Amniotic epithelial cell (primary cell): ENCODE measurements at regions not wholly inside any gene's neighbourhood (a gene's known extent, or its start where the extent isn't known, plus 50 kb on each side); places are given as distances from the start of the nearest gene placed in this dataset.
"Not testable (repeated sequence)": the region's sequence is repeated elsewhere in the genome, so short reads cannot be mapped to it uniquely, and the experiment has no call there.

Source experiments
- DNase-seq: peaks from one replicate; pipeline ENCODE4 v3.0.0-alpha.2; 2010; ENCODE audit warnings: low read depth

DNA sequence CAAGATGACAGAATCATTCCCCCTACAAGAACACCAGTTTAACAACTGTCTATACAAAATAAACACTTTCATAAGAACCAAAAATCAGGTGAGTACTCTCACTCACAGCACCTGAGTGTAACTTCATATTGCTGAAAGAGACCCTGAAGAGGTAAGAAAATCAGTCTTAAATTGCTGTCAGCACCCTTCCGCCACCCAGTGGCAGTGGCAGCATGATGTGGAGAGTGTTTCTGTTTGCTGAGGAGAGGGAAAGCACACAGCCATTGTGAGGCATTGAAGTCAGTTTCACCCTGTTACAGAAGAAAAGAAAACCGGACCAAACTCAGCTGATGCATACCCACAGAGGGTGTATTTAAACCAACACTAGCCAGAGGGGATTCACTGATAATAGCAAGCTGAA is 1240.8 kb upstream of the CRIM1 start:
- DNase-seq, result no peak

DNA sequence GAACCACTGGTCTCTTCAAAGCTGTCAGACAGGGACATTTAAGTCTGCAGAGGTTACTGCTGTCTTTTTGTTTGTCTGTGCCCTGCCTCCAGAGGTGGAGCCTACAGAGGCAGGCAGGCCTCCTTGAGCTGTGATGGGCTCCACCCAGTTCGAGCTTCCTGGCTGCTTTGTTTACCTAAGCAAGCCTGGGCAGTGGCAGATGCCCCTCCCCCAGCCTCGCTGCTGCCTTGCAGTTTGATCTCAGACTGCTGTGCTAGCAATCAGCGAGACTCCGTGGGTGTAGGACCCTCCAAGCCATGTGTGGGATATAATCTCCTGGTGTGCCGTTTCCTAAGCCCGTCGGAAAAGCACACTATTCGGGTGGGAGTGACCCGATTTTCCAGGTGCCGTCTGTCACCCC is 1243.2 kb upstream of the CRIM1 start:
- DNase-seq, result not testable (repeated sequence)

DNA sequence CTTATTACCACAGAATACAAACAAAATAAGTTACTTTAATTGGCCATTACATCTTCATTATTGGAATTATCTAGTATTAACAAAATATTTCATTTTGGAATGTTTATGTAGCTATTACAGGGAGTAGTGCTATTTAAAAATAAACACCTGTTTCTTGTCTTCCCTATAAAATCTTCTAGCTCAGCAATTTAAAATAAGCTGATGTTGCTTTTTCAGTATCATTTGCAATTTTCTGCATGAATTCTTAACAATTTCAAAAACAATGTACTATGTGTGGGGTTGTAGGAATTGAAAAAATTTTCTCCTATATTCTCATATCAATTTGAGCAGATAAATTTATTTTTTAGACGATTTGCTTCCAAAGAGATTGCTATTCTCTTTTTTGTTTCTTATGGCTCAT is 1251.3 kb upstream of the CRIM1 start:
- DNase-seq, result no peak

DNA sequence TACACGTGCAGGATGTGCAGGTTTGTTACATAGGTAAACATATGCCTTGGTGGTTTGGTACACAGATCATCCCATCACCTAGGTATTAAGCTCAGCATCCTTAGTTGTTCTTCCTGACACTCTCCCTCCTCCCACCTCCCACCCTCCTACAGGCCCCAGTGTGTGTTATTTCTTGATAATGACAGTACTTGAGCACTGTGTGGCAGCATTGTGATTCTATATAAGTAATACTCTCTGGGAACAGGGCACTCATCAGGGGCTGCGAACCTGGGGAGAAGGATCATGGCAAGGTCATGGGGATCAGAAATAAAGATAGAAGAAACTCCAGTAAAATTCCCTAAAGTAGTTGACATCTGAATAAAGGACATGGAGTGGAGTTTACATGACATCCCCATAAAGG is 1256.2 kb upstream of the CRIM1 start:
- DNase-seq, result no peak

DNA sequence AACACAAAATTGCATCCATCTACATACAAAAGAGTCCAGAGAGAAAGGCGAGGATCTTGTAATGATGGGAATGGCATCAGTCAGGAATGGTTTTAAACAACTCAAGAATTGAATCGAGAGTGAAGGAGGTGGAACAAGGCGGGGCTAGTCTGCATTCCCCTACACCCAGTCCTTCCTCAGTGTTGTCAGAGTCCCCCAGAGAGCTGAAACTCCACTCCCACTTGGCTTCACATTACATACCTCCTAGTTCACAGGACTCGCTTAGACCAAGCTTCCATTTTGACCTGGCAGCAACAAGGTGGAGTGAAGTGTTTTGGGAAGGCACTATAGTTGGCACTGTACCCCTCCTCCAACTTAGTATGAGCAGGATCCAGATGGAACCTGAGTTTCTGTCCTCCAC is 1273.5 kb upstream of the CRIM1 start:
- no peak for DNase-seq

DNA sequence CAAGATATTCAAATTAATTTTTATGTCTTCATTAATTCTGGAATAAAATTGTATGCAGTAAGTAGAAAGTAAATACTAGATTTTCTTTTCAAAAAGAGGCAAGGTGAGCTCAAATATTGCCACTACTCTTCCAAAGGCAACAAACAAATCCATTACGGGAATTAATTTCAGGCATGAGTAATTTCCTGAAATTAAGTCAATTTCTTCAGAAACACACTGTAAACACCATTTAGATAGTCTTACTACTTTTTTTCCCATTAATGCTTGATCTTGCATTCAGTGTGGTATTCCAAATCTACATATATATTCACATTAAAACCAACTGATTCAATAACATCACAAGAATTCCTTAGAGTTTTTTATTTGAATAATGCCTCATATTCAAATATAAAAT is 1274.0 kb upstream of the CRIM1 start:
- no peak for DNase-seq

DNA sequence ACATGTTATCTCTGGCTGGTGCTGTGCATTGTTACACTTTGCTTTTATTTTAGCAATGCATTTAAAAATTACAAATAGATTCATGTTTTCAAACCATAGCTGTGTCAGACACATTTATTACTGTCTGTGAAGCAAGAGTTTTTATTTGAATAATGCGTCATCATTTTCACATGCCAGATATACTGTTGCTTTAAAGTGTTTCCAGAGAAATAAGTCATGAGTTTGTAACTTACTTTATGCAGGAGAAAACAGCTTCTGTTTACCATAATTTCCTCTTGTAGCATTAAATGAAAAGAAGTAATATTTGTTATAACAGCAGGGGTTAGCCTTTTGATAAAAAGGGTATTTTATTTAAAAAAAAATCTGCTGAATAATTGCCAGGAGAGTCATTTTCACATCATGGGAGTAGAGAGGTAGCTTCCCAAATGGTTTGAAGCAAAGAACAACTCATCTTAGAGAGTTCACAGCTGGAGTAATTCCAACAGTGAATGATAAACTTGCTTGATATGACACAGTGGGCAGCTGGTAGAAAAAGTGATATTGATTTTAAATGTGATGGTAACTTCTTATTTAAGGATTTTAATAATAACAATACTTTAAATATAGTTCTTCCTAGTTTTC is 1274.5 kb upstream of the CRIM1 start:
- no peak for DNase-seq

GRCh38 chr2:35080231-35080910 is 1275.2 kb upstream of the CRIM1 start:
- no peak for DNase-seq

DNA sequence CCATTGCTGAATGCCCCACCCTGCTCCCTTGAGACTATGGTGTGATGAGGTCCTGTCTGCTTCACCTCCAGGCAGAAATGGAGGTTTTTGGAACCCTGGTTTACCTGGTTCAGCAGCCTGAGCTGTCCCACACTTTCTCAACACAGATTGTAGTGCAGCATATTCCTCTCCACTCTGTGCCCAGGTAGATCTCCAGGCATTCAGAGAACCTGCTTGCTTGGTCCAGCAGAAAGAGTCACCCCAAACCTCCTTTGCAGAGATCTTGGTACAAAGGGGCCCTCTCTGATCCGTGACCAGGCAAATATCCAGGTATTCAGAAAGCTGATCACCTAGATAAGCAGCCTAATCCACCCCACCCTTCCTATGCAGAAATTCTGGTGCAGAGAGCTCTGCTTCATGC is 1288.2 kb upstream of the CRIM1 start:
- no peak for DNase-seq

DNA sequence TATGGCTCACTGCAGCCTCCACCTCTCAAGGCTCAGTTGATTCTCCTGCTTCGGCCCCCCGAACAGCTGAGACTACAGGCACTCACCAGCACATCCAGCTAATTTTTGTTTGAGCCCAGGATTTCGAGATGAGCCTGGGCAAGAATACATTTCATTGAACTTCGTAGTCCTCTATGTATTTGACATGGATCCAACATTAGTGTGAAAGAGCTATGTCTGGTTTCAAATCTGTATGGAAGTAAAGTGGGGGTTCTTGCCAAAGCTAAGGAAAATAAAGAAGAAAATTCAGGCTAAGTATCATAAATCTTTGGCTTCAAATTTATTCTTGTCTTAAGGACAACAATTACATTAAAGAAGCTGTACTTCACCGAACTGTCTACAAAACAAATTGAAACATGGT is 1291.7 kb upstream of the CRIM1 start:
- DNase-seq, result no peak

DNA sequence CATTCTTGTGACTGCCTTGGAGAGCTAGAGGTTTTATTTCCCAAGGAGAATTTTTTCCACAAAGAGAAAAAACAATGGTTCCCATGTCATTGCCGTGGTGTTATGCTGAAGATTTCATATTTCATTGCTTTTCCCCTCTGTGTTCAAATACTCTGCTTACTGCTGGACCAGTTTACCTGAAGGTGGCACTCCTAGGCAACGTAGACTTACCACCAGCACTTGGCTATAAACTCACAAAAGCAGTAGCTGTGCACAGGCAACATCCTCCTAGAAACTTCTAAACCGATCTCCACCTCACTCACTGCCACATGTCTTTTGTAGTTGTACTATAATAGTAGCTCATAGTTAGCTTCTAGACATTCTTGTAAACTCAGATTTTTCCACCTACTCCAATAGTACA is 1319.7 kb upstream of the CRIM1 start:
- DNase-seq, result no peak

GRCh38 chr2:35033748-35034147 is 1321.8 kb upstream of the CRIM1 start:
- no peak for DNase-seq

- no peak for DNase-seq
Measured at GRCh38 chr2:35023545-35023944, 1332.0 kb upstream of the CRIM1 start.

DNA sequence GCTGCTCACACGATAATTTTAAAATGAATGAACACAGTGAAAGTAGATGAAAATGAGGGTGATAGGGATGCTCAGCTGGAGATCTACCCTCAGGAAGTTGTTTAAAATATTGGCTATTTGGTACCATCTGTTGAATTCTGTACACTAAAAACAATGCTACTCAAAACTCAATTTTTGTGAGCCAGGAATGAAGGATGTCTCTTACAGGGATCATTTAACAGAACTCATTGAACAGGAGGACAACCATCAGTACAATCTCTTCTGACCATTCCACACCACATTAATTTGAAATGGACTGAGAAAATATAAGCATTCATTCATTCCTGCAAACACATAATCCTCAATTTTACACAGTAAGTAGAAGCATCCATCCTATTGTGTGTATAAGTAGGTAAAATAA is 1355.1 kb upstream of the CRIM1 start:
- DNase-seq, result no peak

- DNase-seq, result no peak
Measured at GRCh38 chr2:34998741-34999140, 1356.8 kb upstream of the CRIM1 start.

DNA sequence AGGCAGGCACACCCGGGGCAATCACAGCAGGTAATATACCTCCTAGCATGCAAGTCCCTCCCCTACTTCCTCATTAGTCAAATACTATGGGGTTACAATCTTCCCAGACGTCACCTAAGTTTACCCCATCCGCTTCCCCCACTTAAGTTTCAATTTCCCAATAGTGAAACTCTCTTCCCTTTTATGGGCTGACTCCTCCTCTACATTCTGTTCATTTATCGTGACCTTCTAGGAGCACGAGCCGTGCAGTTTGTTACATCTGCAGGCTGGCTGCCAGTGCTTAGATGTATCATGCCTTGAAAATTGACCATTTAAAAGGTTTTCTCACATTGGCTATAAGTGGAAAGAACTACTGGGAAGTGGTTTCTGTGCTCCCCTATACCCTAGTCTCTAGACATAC is 1357.8 kb upstream of the CRIM1 start:
- DNase-seq, result no peak

- no peak for DNase-seq
Measured at GRCh38 chr2:34995196-34995595, 1360.4 kb upstream of the CRIM1 start.

- no peak for DNase-seq
Measured at GRCh38 chr2:34991508-34992274, 1363.9 kb upstream of the CRIM1 start.

GRCh38 chr2:34985474-34985873 is 1370.1 kb upstream of the CRIM1 start:
- DNase-seq, result no peak

- no peak for DNase-seq
Measured at GRCh38 chr2:34980689-34981088, 1374.9 kb upstream of the CRIM1 start.

DNA sequence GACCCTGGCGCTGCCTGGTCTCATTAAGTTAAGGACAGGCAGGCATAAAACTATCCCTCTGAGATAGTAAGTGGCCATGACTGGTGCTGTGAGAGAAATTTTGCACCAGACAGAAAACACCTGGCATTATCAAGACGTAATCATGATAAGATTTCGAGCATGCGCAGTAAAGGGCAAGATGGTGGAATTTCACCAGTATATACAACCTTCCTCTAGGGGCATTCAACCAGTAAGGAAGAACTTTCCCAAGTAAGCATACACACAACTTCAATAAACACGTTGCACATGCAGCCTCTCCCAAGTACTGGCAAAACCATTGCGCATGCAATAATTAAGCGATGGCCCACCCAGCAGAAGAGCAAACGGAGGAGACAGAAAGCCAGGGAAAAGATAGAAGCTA is 1376.4 kb upstream of the CRIM1 start:
- DNase-seq, result no peak

- DNase-seq, result no peak
Measured at GRCh38 chr2:34961822-34962221, 1362.7 kb upstream of the FAM98A start.

DNA sequence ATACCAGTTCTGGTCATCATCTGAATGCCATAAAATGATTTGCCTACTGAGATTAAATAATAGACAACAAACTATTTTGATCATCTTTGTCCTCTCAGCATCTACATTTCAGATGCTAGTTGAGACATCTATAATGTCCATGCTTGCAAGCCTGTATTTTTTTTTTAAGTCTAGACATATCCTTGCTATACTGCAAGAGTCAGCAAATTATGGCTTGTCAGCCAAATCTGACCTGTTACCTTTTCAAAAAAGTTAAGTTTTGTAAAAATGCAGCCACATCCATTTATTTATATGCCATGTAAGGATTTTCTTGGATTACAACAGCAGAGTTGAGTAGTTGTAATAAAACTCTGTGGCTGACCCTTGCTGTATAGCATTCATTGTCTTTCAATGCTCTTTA is 1355.7 kb upstream of the FAM98A start:
- no peak for DNase-seq

DNA sequence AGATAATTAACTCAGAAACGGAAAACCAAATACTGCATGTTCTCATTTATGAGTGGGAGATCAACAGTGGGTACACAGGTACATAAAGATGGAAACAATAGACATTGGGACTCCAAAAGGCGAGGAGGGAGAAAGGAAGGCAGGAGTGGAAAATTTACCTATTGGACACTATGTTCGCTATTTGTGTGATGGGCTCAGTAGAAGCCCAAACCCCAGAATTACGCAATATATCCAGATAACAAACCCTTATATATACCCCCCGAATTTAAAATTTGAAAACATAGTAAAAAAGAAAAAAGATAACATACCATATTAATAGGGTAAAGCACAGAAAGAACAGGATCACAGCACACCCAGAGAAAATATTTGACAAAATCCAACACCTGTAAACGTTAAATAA is 1351.7 kb upstream of the FAM98A start:
- DNase-seq, result no peak
